NCI-H187 (cell line): ENCODE measurements at regions not wholly inside any gene's neighbourhood (a gene's known extent, or its start where the extent isn't known, plus 50 kb on each side); places are given as distances from the start of the nearest gene placed in this dataset.

Experiments used
- DNase-seq, 2 experiments: peaks; one replicate each; lab custom pipeline; 2025; lab: John Stamatoyannopoulos, UW

- no peak for DNase-seq
Measured at GRCh38 chr12:13841358-13841757, 140.0 kb downstream of the GRIN2B start.

- no peak for DNase-seq
Measured at GRCh38 chr12:13839365-13840336, 141.8 kb downstream of the GRIN2B start.

GRCh38 chr12:13836099-13836498 is 145.3 kb downstream of the GRIN2B start:
- DNase-seq, result no peak

- no peak for DNase-seq
Measured at GRCh38 chr12:13835652-13836051, 145.8 kb downstream of the GRIN2B start.

GRCh38 chr12:13834241-13834640 is 147.2 kb downstream of the GRIN2B start:
- no peak for DNase-seq

- DNase-seq, result no peak
Measured at GRCh38 chr12:13817131-13817530, 164.3 kb downstream of the GRIN2B start.

- DNase-seq, result no peak
Measured at GRCh38 chr12:13816394-13816793, 165.0 kb downstream of the GRIN2B start.

GRCh38 chr12:13812168-13812567 is 169.2 kb downstream of the GRIN2B start:
- no peak for DNase-seq

- DNase-seq, result no peak
Measured at GRCh38 chr12:13811061-13811460, 170.3 kb downstream of the GRIN2B start.

GRCh38 chr12:13805041-13805440 is 176.4 kb downstream of the GRIN2B start:
- DNase-seq, result no peak

- DNase-seq, result no peak
Measured at GRCh38 chr12:13801543-13801942, 179.9 kb downstream of the GRIN2B start.

- DNase-seq, result no peak
Measured at GRCh38 chr12:13799574-13799973, 181.8 kb downstream of the GRIN2B start.

GRCh38 chr12:13798162-13798561 is 183.2 kb downstream of the GRIN2B start:
- no peak for DNase-seq

GRCh38 chr12:13794706-13795105 is 186.7 kb downstream of the GRIN2B start:
- DNase-seq, result no peak

GRCh38 chr12:13790317-13790716 is 191.1 kb downstream of the GRIN2B start:
- DNase-seq, result no peak

GRCh38 chr12:13788626-13789025 is 192.8 kb downstream of the GRIN2B start:
- DNase-seq, result no peak

GRCh38 chr12:13786646-13787045 is 194.8 kb downstream of the GRIN2B start:
- no peak for DNase-seq

- no peak for DNase-seq
Measured at GRCh38 chr12:13784504-13784903, 196.9 kb downstream of the GRIN2B start.

GRCh38 chr12:13780453-13780852 is 200.9 kb downstream of the GRIN2B start:
- DNase-seq, result no peak

GRCh38 chr12:13777374-13777773 is 204.0 kb downstream of the GRIN2B start:
- no peak for DNase-seq

GRCh38 chr12:13772264-13772663 is 209.1 kb downstream of the GRIN2B start:
- no peak for DNase-seq

GRCh38 chr12:13770576-13770975 is 210.8 kb downstream of the GRIN2B start:
- no peak for DNase-seq

- no peak for DNase-seq
Measured at GRCh38 chr12:13769966-13770365, 211.4 kb downstream of the GRIN2B start.

GRCh38 chr12:13769273-13769672 is 212.1 kb downstream of the GRIN2B start:
- DNase-seq, result no peak
